Cardiac muscle cell (in vitro differentiated cells and primary cell): ENCODE measurements at regions not wholly inside any gene's neighbourhood (a gene's known extent, or its start where the extent isn't known, plus 50 kb on each side); places are given as distances from the start of the nearest gene placed in this dataset.

Source experiments
- DNase-seq, 2 donors: peaks; one replicate each; pipeline versions ENCODE4 v3.0.0 to v3.0.0-alpha.2; 2010 to 2017; ENCODE audit warnings: low read depth in 1 of 2, low spot score in 1 of 2
- H3K27ac ChIP-seq: fragments of 200-600 bp; sonication (generic); 2 replicates; pipeline ENCODE4 v1.5.1; 2016
- H3K27me3 ChIP-seq: fragments of 200-600 bp; sonication (generic); 2 replicates; pipeline ENCODE4 v1.6.0; 2016; ENCODE audit warnings: control low read depth
- H3K36me3 ChIP-seq: fragments of 200-600 bp; sonication (generic); 2 replicates; pipeline ENCODE4 v1.5.1; 2016; ENCODE audit warnings: control low read depth
- H3K4me1 ChIP-seq: fragments of 200-600 bp; sonication (generic); 2 replicates; pipeline ENCODE4 v1.8.1; 2017; ENCODE audit warnings: low read depth, mild to moderate bottlenecking, mixed run types
- H3K4me3 ChIP-seq: fragments of 200-600 bp; sonication (generic); 2 replicates; pipeline ENCODE4 v1.5.1; 2016; ENCODE audit warnings: mild to moderate bottlenecking
- H3K9me3 ChIP-seq: fragments of 200-600 bp; sonication (generic); 2 replicates; pipeline ENCODE4 v1.5.1; 2017; ENCODE audit warnings: low read depth, mild to moderate bottlenecking, control low read depth
- TF ChIP-seq, protein P1 (sequence below): IDR thresholded peaks from 2 replicates; pipeline ENCODE4 v1.5.1; 2012; ENCODE audit warnings: low read depth, mild to moderate bottlenecking, low read length

DNA sequence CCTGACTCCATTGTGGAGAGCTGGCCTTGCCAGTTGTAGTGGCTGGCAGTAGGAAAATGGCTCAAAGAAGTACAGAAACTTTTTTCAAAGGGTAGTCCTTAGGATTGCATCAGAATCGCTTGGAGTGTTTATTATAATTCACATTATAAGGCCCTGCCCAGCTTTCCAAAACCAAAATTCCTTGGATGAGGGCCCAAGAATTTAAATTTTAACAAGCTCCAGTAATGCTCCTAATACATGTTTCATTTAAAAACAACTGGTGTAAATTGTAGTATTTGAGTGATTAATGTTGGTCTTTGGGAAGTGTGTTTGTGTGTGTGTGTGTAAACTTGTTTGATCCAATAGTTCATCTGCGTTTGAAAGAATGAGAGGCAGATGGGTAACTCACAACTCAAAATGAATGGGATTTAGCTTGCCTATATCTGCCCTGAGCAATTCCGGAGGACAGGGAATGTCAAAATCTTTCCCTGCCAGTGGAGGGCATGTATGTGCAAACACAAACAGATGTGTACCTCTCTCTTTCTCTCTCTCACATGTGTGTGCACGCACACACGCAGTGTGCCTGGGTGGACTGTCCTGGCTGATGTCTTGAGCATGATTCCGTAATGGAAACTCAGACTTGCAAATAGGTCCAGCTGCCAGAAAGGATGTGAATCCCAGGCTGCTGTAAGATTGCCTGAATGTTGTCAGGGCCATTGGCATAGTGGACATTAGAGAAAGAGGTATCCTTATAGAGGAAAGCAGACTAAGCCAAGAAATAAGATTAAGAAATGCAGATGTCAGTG lies 293.1 kb downstream of the LMX1A start:
- no peaks in the 10 kb centered on the region for H3K36me3 ChIP-seq
- no peaks in the 10 kb centered on the region for H3K4me1 ChIP-seq

GRCh38 chr1:165062346-165062745 lies 294.2 kb downstream of the LMX1A start:
- Histone ChIP-seq H3K9me3 (no peaks in the 10 kb centered on the region), H3K4me1 (no peaks in the 10 kb centered on the region), H3K4me3 (no peak overlapping the region), H3K36me3 (no peaks in the 10 kb centered on the region), H3K27ac (no peak overlapping the region), H3K27me3 (no peaks in the 10 kb centered on the region)
- DNase-seq: no peak
- TF ChIP-seq, protein P1, sequence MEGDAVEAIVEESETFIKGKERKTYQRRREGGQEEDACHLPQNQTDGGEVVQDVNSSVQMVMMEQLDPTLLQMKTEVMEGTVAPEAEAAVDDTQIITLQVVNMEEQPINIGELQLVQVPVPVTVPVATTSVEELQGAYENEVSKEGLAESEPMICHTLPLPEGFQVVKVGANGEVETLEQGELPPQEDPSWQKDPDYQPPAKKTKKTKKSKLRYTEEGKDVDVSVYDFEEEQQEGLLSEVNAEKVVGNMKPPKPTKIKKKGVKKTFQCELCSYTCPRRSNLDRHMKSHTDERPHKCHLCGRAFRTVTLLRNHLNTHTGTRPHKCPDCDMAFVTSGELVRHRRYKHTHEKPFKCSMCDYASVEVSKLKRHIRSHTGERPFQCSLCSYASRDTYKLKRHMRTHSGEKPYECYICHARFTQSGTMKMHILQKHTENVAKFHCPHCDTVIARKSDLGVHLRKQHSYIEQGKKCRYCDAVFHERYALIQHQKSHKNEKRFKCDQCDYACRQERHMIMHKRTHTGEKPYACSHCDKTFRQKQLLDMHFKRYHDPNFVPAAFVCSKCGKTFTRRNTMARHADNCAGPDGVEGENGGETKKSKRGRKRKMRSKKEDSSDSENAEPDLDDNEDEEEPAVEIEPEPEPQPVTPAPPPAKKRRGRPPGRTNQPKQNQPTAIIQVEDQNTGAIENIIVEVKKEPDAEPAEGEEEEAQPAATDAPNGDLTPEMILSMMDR: no peak

More for the DNA sequence above, 293.1 kb downstream of the LMX1A start:
- DNase-seq: peak in 1 of 2 donors; percentile 13
- H3K4me3 ChIP-seq: no peak overlapping the region
- H3K27ac ChIP-seq: no peak overlapping the region
- H3K9me3 ChIP-seq: no peaks in the 10 kb centered on the region
- no peaks in the 10 kb centered on the region for H3K27me3 ChIP-seq
- TF ChIP-seq, protein P1: no peak

- Histone ChIP-seq H3K4me1 (no peaks in the 10 kb centered on the region), H3K36me3 (no peaks in the 10 kb centered on the region), H3K9me3 (no peaks in the 10 kb centered on the region), H3K27me3 (no peaks in the 10 kb centered on the region), H3K27ac (no peak overlapping the region), H3K4me3 (no peak overlapping the region)
- no peak for DNase-seq
- TF ChIP-seq, protein P1: no peak
These were observed 296.2 kb downstream of the LMX1A start for GRCh38 chr1:165060285-165060793.

- Histone ChIP-seq H3K27me3 (no peaks in the 10 kb centered on the region), H3K4me3 (no peak overlapping the region), H3K9me3 (no peaks in the 10 kb centered on the region), H3K36me3 (no peaks in the 10 kb centered on the region), H3K4me1 (peaks cover 11% of the 10 kb centered on the region), H3K27ac (no peak overlapping the region)
- DNase-seq: no peak
- TF ChIP-seq, protein P1: no peak
These were observed 298.6 kb downstream of the LMX1A start for GRCh38 chr1:165057956-165058355.

- H3K36me3 ChIP-seq: no peaks in the 10 kb centered on the region
- peaks cover 14% of the 10 kb centered on the region for H3K4me1 ChIP-seq
- no peak overlapping the region for H3K4me3 ChIP-seq
- no peaks in the 10 kb centered on the region for H3K9me3 ChIP-seq
- no peaks in the 10 kb centered on the region for H3K27me3 ChIP-seq
- no peak overlapping the region for H3K27ac ChIP-seq
- TF ChIP-seq, protein P1: no peak
- DNase-seq: no peak
These were observed 299.6 kb downstream of the LMX1A start for GRCh38 chr1:165056914-165057313.
